ENCODE measurements at regions not wholly inside any gene's neighbourhood (a gene's known extent, or its start where the extent isn't known, plus 50 kb on each side); places are given as distances from the start of the nearest gene placed in this dataset.

- Histone ChIP-seq H3K4me3 (ENCODE audit: low read depth, low read length) (no peak overlapping the region), H3K4me1 (ENCODE audit: control insufficient read depth, insufficient read depth, low read length) (peaks cover 6% of the 10 kb centered on the region), H3K36me3 (ENCODE audit: control insufficient read depth, insufficient read depth, low read length) (no peaks in the 10 kb centered on the region), H3K27me3 (ENCODE audit: control insufficient read depth, insufficient read depth, low read length) (no peaks in the 10 kb centered on the region), H3K9me3 (ENCODE audit: control insufficient read depth, insufficient read depth, low read length) (no peaks in the 10 kb centered on the region), H3K27ac (ENCODE audit: low read depth, low read length) (no peak overlapping the region)
- 86% methylated on average over 5 of the region's 5 CpGs for WGBS (ENCODE audit: insufficient coverage)
- DNase-seq (ENCODE audit: low read depth in 4 of 6, low spot score in 6 of 6), result no peak
Measured at GRCh38 chr3:72565593-72565992, 282.7 kb downstream of the SHQ1 start.

GRCh38 chr3:72563690-72564370 lies 284.4 kb downstream of the SHQ1 start:
- H3K27me3 ChIP-seq (ENCODE audit: control insufficient read depth, insufficient read depth, low read length), result no peaks in the 10 kb centered on the region
- H3K36me3 ChIP-seq (ENCODE audit: control insufficient read depth, insufficient read depth, low read length), result no peaks in the 10 kb centered on the region
- WGBS (ENCODE audit: insufficient coverage), result no CpG with 5 or more reads among the region's 1 CpG
- DNase-seq (ENCODE audit: low read depth in 4 of 6, low spot score in 6 of 6), result no peak
- H3K4me1 ChIP-seq (ENCODE audit: control insufficient read depth, insufficient read depth, low read length), result peaks cover 6% of the 10 kb centered on the region
- no peak overlapping the region for H3K27ac ChIP-seq (ENCODE audit: low read depth, low read length)
- no peaks in the 10 kb centered on the region for H3K9me3 ChIP-seq (ENCODE audit: control insufficient read depth, insufficient read depth, low read length)
- no peak overlapping the region for H3K4me3 ChIP-seq (ENCODE audit: low read depth, low read length)

GRCh38 chr3:72560846-72561675 lies 287.2 kb downstream of the SHQ1 start:
- Histone ChIP-seq H3K4me3 (ENCODE audit: low read depth, low read length) (no peak overlapping the region), H3K27me3 (ENCODE audit: control insufficient read depth, insufficient read depth, low read length) (no peaks in the 10 kb centered on the region), H3K27ac (ENCODE audit: low read depth, low read length) (peak overlapping the region; percentile 16), H3K9me3 (ENCODE audit: control insufficient read depth, insufficient read depth, low read length) (no peaks in the 10 kb centered on the region), H3K36me3 (ENCODE audit: control insufficient read depth, insufficient read depth, low read length) (no peaks in the 10 kb centered on the region), H3K4me1 (ENCODE audit: control insufficient read depth, insufficient read depth, low read length) (no peaks in the 10 kb centered on the region)
- WGBS (ENCODE audit: insufficient coverage), result 42% methylated on average over 6 of the region's 8 CpGs
- DNase-seq (ENCODE audit: low read depth in 4 of 6, low spot score in 6 of 6), result peak in 2 of 6 donors; percentile 72 to 79

- 67% methylated on average over 2 of the region's 3 CpGs for WGBS (ENCODE audit: insufficient coverage)
- Histone ChIP-seq H3K27me3 (ENCODE audit: control insufficient read depth, insufficient read depth, low read length) (no peaks in the 10 kb centered on the region), H3K4me3 (ENCODE audit: low read depth, low read length) (no peak overlapping the region), H3K36me3 (ENCODE audit: control insufficient read depth, insufficient read depth, low read length) (no peaks in the 10 kb centered on the region), H3K9me3 (ENCODE audit: control insufficient read depth, insufficient read depth, low read length) (no peaks in the 10 kb centered on the region), H3K27ac (ENCODE audit: low read depth, low read length) (no peak overlapping the region), H3K4me1 (ENCODE audit: control insufficient read depth, insufficient read depth, low read length) (no peaks in the 10 kb centered on the region)
- no peak for DNase-seq (ENCODE audit: low read depth in 4 of 6, low spot score in 6 of 6)
Measured at GRCh38 chr3:72559385-72559784, 288.9 kb downstream of the SHQ1 start.

- 90% methylated on average over 2 of the region's 3 CpGs for WGBS (ENCODE audit: insufficient coverage)
Measured at GRCh38 chr3:72558001-72558400, 290.2 kb downstream of the SHQ1 start.

DNA sequence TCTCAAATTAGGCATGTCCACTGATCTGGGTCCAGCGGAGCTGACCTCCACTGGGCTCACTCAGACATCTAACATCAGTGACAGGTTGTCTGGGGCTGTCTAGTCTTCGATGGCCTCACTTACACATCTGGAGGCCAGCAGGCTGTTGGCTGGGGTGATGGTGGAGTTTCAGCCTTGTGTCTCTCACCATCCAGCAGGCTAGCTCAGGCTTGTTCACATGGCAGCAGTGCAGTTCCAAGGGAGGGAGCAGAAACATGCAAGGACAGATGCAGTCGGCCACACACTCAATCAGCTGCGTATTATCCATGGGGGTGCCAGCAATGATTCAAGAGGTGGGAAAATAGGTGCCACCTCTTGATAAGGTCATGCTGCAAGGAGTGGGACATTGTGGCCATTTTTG lies 292.5 kb downstream of the SHQ1 start:
- Histone ChIP-seq H3K27me3 (ENCODE audit: control insufficient read depth, insufficient read depth, low read length) (no peaks in the 10 kb centered on the region), H3K4me3 (ENCODE audit: low read depth, low read length) (no peak overlapping the region), H3K9me3 (ENCODE audit: control insufficient read depth, insufficient read depth, low read length) (no peaks in the 10 kb centered on the region), H3K4me1 (ENCODE audit: control insufficient read depth, insufficient read depth, low read length) (no peaks in the 10 kb centered on the region), H3K36me3 (ENCODE audit: control insufficient read depth, insufficient read depth, low read length) (no peaks in the 10 kb centered on the region), H3K27ac (ENCODE audit: low read depth, low read length) (no peak overlapping the region)
- DNase-seq (ENCODE audit: low read depth in 4 of 6, low spot score in 6 of 6), result no peak
- 97% methylated on average over 3 of the region's 4 CpGs for WGBS (ENCODE audit: insufficient coverage)

More at GRCh38 chr3:72558001-72558400, 290.2 kb downstream of the SHQ1 start:
- Histone ChIP-seq H3K27me3 (ENCODE audit: control insufficient read depth, insufficient read depth, low read length) (no peaks in the 10 kb centered on the region), H3K36me3 (ENCODE audit: control insufficient read depth, insufficient read depth, low read length) (no peaks in the 10 kb centered on the region), H3K27ac (ENCODE audit: low read depth, low read length) (no peak overlapping the region), H3K4me3 (ENCODE audit: low read depth, low read length) (no peak overlapping the region), H3K4me1 (ENCODE audit: control insufficient read depth, insufficient read depth, low read length) (no peaks in the 10 kb centered on the region), H3K9me3 (ENCODE audit: control insufficient read depth, insufficient read depth, low read length) (no peaks in the 10 kb centered on the region)
- DNase-seq (ENCODE audit: low read depth in 4 of 6, low spot score in 6 of 6), result no peak

GRCh38 chr3:72554689-72555088 lies 293.6 kb downstream of the SHQ1 start:
- Histone ChIP-seq H3K27ac (ENCODE audit: low read depth, low read length) (no peak overlapping the region), H3K4me3 (ENCODE audit: low read depth, low read length) (no peak overlapping the region)
- WGBS (ENCODE audit: insufficient coverage), result 76% methylated on average over 3 of the region's 4 CpGs

GRCh38 chr3:72553298-72553697 lies 294.9 kb downstream of the SHQ1 start:
- peaks cover 15% of the 10 kb centered on the region for H3K4me1 ChIP-seq (ENCODE audit: control insufficient read depth, insufficient read depth, low read length)
- H3K27ac ChIP-seq (ENCODE audit: low read depth, low read length), result no peak overlapping the region
- no peak overlapping the region for H3K4me3 ChIP-seq (ENCODE audit: low read depth, low read length)
- no peak for DNase-seq (ENCODE audit: low read depth in 4 of 6, low spot score in 6 of 6)
- H3K36me3 ChIP-seq (ENCODE audit: control insufficient read depth, insufficient read depth, low read length), result no peaks in the 10 kb centered on the region
- no peaks in the 10 kb centered on the region for H3K9me3 ChIP-seq (ENCODE audit: control insufficient read depth, insufficient read depth, low read length)
- no peaks in the 10 kb centered on the region for H3K27me3 ChIP-seq (ENCODE audit: control insufficient read depth, insufficient read depth, low read length)
- 66% methylated on average over 4 of the region's 4 CpGs for WGBS (ENCODE audit: insufficient coverage)

More at GRCh38 chr3:72554689-72555088, 293.6 kb downstream of the SHQ1 start:
- no peaks in the 10 kb centered on the region for H3K9me3 ChIP-seq (ENCODE audit: control insufficient read depth, insufficient read depth, low read length)
- H3K36me3 ChIP-seq (ENCODE audit: control insufficient read depth, insufficient read depth, low read length), result no peaks in the 10 kb centered on the region
- H3K4me1 ChIP-seq (ENCODE audit: control insufficient read depth, insufficient read depth, low read length), result peaks cover 4% of the 10 kb centered on the region
- DNase-seq (ENCODE audit: low read depth in 4 of 6, low spot score in 6 of 6), result no peak
- no peaks in the 10 kb centered on the region for H3K27me3 ChIP-seq (ENCODE audit: control insufficient read depth, insufficient read depth, low read length)

GRCh38 chr3:72550582-72551262 lies 297.5 kb downstream of the SHQ1 start:
- peaks cover 15% of the 10 kb centered on the region for H3K4me1 ChIP-seq (ENCODE audit: control insufficient read depth, insufficient read depth, low read length)
- no peak for DNase-seq (ENCODE audit: low read depth in 4 of 6, low spot score in 6 of 6)

More at GRCh38 chr3:72550582-72551262, 297.5 kb downstream of the SHQ1 start:
- H3K4me3 ChIP-seq (ENCODE audit: low read depth, low read length), result no peak overlapping the region
- no peak overlapping the region for H3K27ac ChIP-seq (ENCODE audit: low read depth, low read length)
- WGBS (ENCODE audit: insufficient coverage), result 96% methylated on average over 3 of the region's 4 CpGs
- no peaks in the 10 kb centered on the region for H3K27me3 ChIP-seq (ENCODE audit: control insufficient read depth, insufficient read depth, low read length)
- no peaks in the 10 kb centered on the region for H3K36me3 ChIP-seq (ENCODE audit: control insufficient read depth, insufficient read depth, low read length)
- no peaks in the 10 kb centered on the region for H3K9me3 ChIP-seq (ENCODE audit: control insufficient read depth, insufficient read depth, low read length)
